Cardiac fibroblast (primary cell): ENCODE measurements at regions not wholly inside any gene's neighbourhood (a gene's known extent, or its start where the extent isn't known, plus 50 kb on each side); places are given as distances from the start of the nearest gene placed in this dataset.

Source experiments
- DNase-seq, 2 donors: peaks; one replicate each; pipeline versions ENCODE4 v3.0.0 to v3.0.0-alpha.2; 2010; ENCODE audit warnings: low read depth in 2 of 2
- H3K4me3 ChIP-seq, 2 donors: replicated peaks in 1 of 2; 1 replicate in 1 of 2; 2 replicates in 1 of 2; pipeline ENCODE4 v1.5.1; 2011; ENCODE audit warnings: low read depth in 2 of 2, low read length in 2 of 2, mild to moderate bottlenecking in 2 of 2, moderate library complexity in 1 of 2
- CTCF ChIP-seq: IDR thresholded peaks from one replicate; pipeline ENCODE4 v1.5.1; 2011; ENCODE audit warnings: low read depth, mild to moderate bottlenecking, low read length, inconsistent platforms

GRCh38 chr1:30385246-30385995 is 338.0 kb downstream of the MATN1 start:
- DNase-seq, result no peak
- no peak overlapping the region for H3K4me3 ChIP-seq
- TF ChIP-seq CTCF, result no peak

GRCh38 chr1:30384286-30385245 is 338.8 kb downstream of the MATN1 start:
- no peak for DNase-seq

GRCh38 chr1:30383221-30383711 is 340.1 kb downstream of the MATN1 start:
- DNase-seq, result peak in 1 of 2 donors; percentile 3
- TF ChIP-seq CTCF, result no peak
- H3K4me3 ChIP-seq, result no peak overlapping the region

More at GRCh38 chr1:30384286-30385245, 338.8 kb downstream of the MATN1 start:
- TF ChIP-seq CTCF, result no peak
- H3K4me3 ChIP-seq, result no peak overlapping the region

- DNase-seq, result no peak
- TF ChIP-seq CTCF, result no peak
- no peak overlapping the region for H3K4me3 ChIP-seq
These were observed 340.9 kb downstream of the MATN1 start for GRCh38 chr1:30382496-30382895.

- TF ChIP-seq CTCF, result no peak
- no peak for DNase-seq
- no peak overlapping the region for H3K4me3 ChIP-seq
These were observed 341.6 kb downstream of the MATN1 start for GRCh38 chr1:30381671-30382365.

- no peak for TF ChIP-seq CTCF
- no peak for DNase-seq
These were observed 342.1 kb downstream of the MATN1 start for GRCh38 chr1:30381266-30381665.

More at GRCh38 chr1:30381266-30381665, 342.1 kb downstream of the MATN1 start:
- H3K4me3 ChIP-seq, result no peak overlapping the region
